IMR-90 (cell line): ENCODE measurements at regions not wholly inside any gene's neighbourhood (a gene's known extent, or its start where the extent isn't known, plus 50 kb on each side); places are given as distances from the start of the nearest gene placed in this dataset.

Experiments
- ATAC-seq: fragments of 200-7000 bp; cut with Tn5 transposase; 2 replicates; pipeline ENCODE4 v1.9.1; 2020; ENCODE audit warnings: low read depth, mild to moderate bottlenecking, moderate library complexity
- BruUV-seq: library from RNA; stranded (reverse); fragments of 400-500 nt; replicated peaks from 2 replicates; lab custom pipeline; 2021; lab: Mats Ljungman, UMichigan
- CTCF ChIA-PET: fragments of 300-600 bp; formaldehyde crosslinking; extraction: SDS; loops from one replicate; lab custom pipeline; 2021; ENCODE audit warnings: antibody characterized with exemption; lab: Yijun Ruan, JAX
- POLR2A ChIA-PET: fragments of 300-600 bp; sonication (Branson Sonifier 250); formaldehyde crosslinking; loops from one replicate; lab custom pipeline; 2022; ENCODE audit warnings: antibody characterized with exemption; ENCODE audit not compliant: unreplicated experiment; lab: Charles Lee
- DNase-seq: peaks from one replicate; pipeline ENCODE4 v3.0.0; 2013
- H2AFZ ChIP-seq: replicated peaks from 2 replicates; pipeline ENCODE3; 2013; ENCODE audit warnings: low read length, mild to moderate bottlenecking; ENCODE audit not compliant: poor library complexity
- H2AK5ac ChIP-seq: 2 replicates; pipeline ENCODE4 v1.6.1; 2013; ENCODE audit warnings: low read depth, low read length, inconsistent platforms
- H2AK9ac ChIP-seq: replicated peaks from 2 replicates; pipeline ENCODE3; 2013; ENCODE audit warnings: mild to moderate bottlenecking, low read depth, low read length, moderate library complexity; ENCODE audit not compliant: poor library complexity
- H2BK120ac ChIP-seq: 2 replicates; pipeline ENCODE4 v1.6.1; 2013; ENCODE audit warnings: low read depth, low read length, inconsistent platforms
- H2BK15ac ChIP-seq: 3 replicates; pipeline ENCODE4 v1.6.1; 2013; ENCODE audit warnings: low read depth, low read length, inconsistent platforms
- H2BK20ac ChIP-seq: 2 replicates; pipeline ENCODE4 v1.6.1; 2013; ENCODE audit warnings: low read depth, mild to moderate bottlenecking, inconsistent platforms, low read length, moderate library complexity
- H2BK5ac ChIP-seq: 2 replicates; pipeline ENCODE4 v1.6.1; 2013; ENCODE audit warnings: mild to moderate bottlenecking, low read depth, low read length, inconsistent platforms; ENCODE audit not compliant: poor library complexity, severe bottlenecking
- H3K14ac ChIP-seq: replicated peaks from 2 replicates; pipeline ENCODE4 v1.6.1; 2013; ENCODE audit warnings: low read depth, low read length, inconsistent platforms
- H3K18ac ChIP-seq: 2 replicates; pipeline ENCODE4 v1.6.1; 2013; ENCODE audit warnings: low read depth, low read length, control low read depth
- H3K23ac ChIP-seq: 2 replicates; pipeline ENCODE4 v1.6.1; 2013; ENCODE audit warnings: low read depth, low read length, inconsistent platforms
- H3K27ac ChIP-seq: 2 replicates; pipeline ENCODE4 v1.5.1; 2013; ENCODE audit warnings: mild to moderate bottlenecking, control low read depth, low read length; ENCODE audit not compliant: insufficient read depth
- H3K27me3 ChIP-seq: 2 replicates; pipeline ENCODE4 v1.6.1; 2013; ENCODE audit warnings: low read length; ENCODE audit not compliant: control insufficient read depth, insufficient read depth
- H3K36me3 ChIP-seq: 2 replicates; pipeline ENCODE4 v1.6.1; 2013; ENCODE audit warnings: low read length, mixed read lengths; ENCODE audit not compliant: control insufficient read depth, insufficient read depth
- H3K4ac ChIP-seq: 2 replicates; pipeline ENCODE4 v1.6.1; 2013; ENCODE audit warnings: low read depth, low read length, inconsistent platforms
- H3K4me1 ChIP-seq: 2 replicates; pipeline ENCODE4 v1.6.1; 2013; ENCODE audit warnings: low read length, mixed read lengths; ENCODE audit not compliant: control insufficient read depth, insufficient read depth
- H3K4me2 ChIP-seq: 2 replicates; pipeline ENCODE4 v1.6.1; 2013; ENCODE audit warnings: low read depth, mild to moderate bottlenecking, control low read depth, low read length, moderate library complexity
- H3K4me3 ChIP-seq: 2 replicates; pipeline ENCODE4 v1.5.1; 2013; ENCODE audit warnings: low read depth, mild to moderate bottlenecking, control low read depth, low read length, moderate library complexity; ENCODE audit not compliant: insufficient read depth
- H3K56ac ChIP-seq: 2 replicates; pipeline ENCODE4 v1.6.1; 2013; ENCODE audit warnings: low read length, inconsistent platforms; ENCODE audit not compliant: insufficient read depth; ENCODE audit errors: extremely low read depth
- H3K79me1 ChIP-seq, 2 experiments: 2 replicates each; pipeline ENCODE4 v1.6.1; 2013; ENCODE audit warnings: low read length in 2 of 2, inconsistent platforms in 1 of 2, low read depth in 1 of 2
- H3K9ac ChIP-seq: 2 replicates; pipeline ENCODE4 v1.6.1; 2013; ENCODE audit warnings: low read depth, low read length, control low read depth
- H3K9me1 ChIP-seq: 2 replicates; pipeline ENCODE4 v1.6.1; 2013; ENCODE audit warnings: low read length, inconsistent platforms; ENCODE audit not compliant: insufficient read depth
- H3K9me3 ChIP-seq: 2 replicates; pipeline ENCODE4 v1.6.1; 2013; ENCODE audit warnings: low read length; ENCODE audit not compliant: control insufficient read depth, insufficient read depth
- H4K20me1 ChIP-seq: 2 replicates; pipeline ENCODE4 v1.6.1; 2013; ENCODE audit warnings: low read length, inconsistent platforms; ENCODE audit not compliant: insufficient read depth
- H4K5ac ChIP-seq: 2 replicates; pipeline ENCODE4 v1.6.1; 2013; ENCODE audit warnings: mild to moderate bottlenecking, low read depth, low read length, control low read depth
- H4K8ac ChIP-seq, 2 experiments: 2 replicates each; pipeline ENCODE4 v1.6.1; 2013; ENCODE audit warnings: low read depth in 2 of 2, low read length in 2 of 2, control low read depth in 1 of 2, inconsistent platforms in 1 of 2
- H4K91ac ChIP-seq: 2 replicates; pipeline ENCODE4 v1.6.1; 2013; ENCODE audit warnings: low read depth, low read length, inconsistent platforms; ENCODE audit not compliant: insufficient read depth
- CEBPB ChIP-seq: IDR thresholded peaks from 2 replicates; pipeline ENCODE4 v1.6.1; 2012; ENCODE audit warnings: low read depth, low read length, improper control_type of control experiment
- CHD1 ChIP-seq: IDR thresholded peaks from 2 replicates; pipeline ENCODE4 v1.6.1; 2012; ENCODE audit warnings: low read depth, low read length, improper control_type of control experiment
- POLR2A ChIP-seq: IDR thresholded peaks from 2 replicates; pipeline ENCODE4 v1.6.1; 2012; ENCODE audit warnings: mild to moderate bottlenecking, low read depth, low read length
- RAD21 ChIP-seq: IDR thresholded peaks from 2 replicates; pipeline ENCODE4 v1.6.1; 2012; ENCODE audit warnings: low read length, improper control_type of control experiment
- WGBS, 2 experiments: methylation state at CpG; one replicate each; pipeline versions ENCODE4 v1.1.5 to v1.1.7; 2013; ENCODE audit warnings: missing lambda C conversion rate in 2 of 2; ENCODE audit not compliant: insufficient read length in 1 of 2; ENCODE audit errors: extremely low coverage in 2 of 2; 5-methylcytosine and 5-hydroxymethylcytosine counted together
- dilution Hi-C: fragments of 300-500 bp; cut with HindIII; formaldehyde crosslinking; loops from one replicate; pipeline ENCODE4 v1.14.3; 2018; ENCODE audit warnings: low sequenced_read_pairs; ENCODE audit not compliant: unreplicated experiment
- in situ Hi-C: fragments of 300-500 bp; cut with MboI; formaldehyde crosslinking; loops from 3 replicates; pipeline ENCODE4 v1.14.3; 2019; ENCODE audit warnings: low sequenced_read_pairs, inconsistent platforms, mixed read lengths
- intact Hi-C: fragments of 100-400 bp; cut with micrococcal nuclease; formaldehyde crosslinking; loops from 2 replicates; pipeline ENCODE4 v1.10.0; 2022
- TF ChIP-seq, protein P1 (sequence below): fragments of 150-350 bp; IDR thresholded peaks from 2 replicates; pipeline ENCODE4 v1.6.1; 2016; ENCODE audit warnings: low read depth, mild to moderate bottlenecking, low read length, moderate library complexity, borderline replicate concordance

DNA sequence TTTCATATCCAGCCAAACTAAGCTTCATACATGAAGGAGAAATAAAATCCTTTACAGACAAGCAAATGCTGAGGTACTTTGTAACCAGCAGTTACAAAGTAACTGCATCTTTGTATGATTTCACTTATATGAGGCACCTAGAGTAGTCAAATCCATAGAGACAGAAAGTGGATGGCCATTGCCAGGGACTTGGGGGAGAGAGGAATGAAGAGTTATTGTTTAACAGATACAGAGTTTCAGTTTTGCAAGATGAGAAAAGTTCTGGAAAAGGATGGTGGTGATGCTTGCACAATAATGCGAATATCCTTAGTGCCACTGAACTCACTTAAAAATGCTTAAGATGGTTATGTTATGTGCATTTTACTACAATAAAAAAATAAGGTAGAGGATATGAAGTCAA is 58.4 kb upstream of the VCX start:
- no TSS peak for BruUV-seq
- Histone ChIP-seq H3K23ac (no peak overlapping the region), H3K4ac (no peak overlapping the region), H2AK5ac (no peak overlapping the region), H3K14ac (no peak overlapping the region), H4K5ac (no peak overlapping the region), H2AK9ac (no peak overlapping the region), H2AFZ (no peak overlapping the region), H4K20me1 (no peaks in the 10 kb centered on the region), H3K9ac (no peak overlapping the region), H3K36me3 (no peaks in the 10 kb centered on the region), H2BK20ac (no peak overlapping the region), H3K56ac (no peak overlapping the region), H3K4me3 (no peak overlapping the region), H3K4me2 (no peak overlapping the region), H3K9me1 (no peaks in the 10 kb centered on the region), H3K79me1 (no peaks in the 10 kb centered on the region), H4K91ac (no peak overlapping the region), H4K8ac (no peak overlapping the region), H2BK5ac (no peak overlapping the region), H2BK15ac (no peak overlapping the region), H3K27ac (no peak overlapping the region), H3K4me1 (no peaks in the 10 kb centered on the region), H3K18ac (no peak overlapping the region), H3K9me3 (peaks cover 11% of the 10 kb centered on the region; the same call in 1 of the 2 replicates), H2BK120ac (no peak overlapping the region), H3K27me3 (no peaks in the 10 kb centered on the region)
- no peak for DNase-seq
- no CpG with 5 or more reads among the region's 1 CpG for WGBS, 2 experiments
- dilution Hi-C loops (no loop called here), in situ Hi-C loops (no loop called here), intact Hi-C loops (no loop called here)
- POLR2A ChIA-PET: no interaction called here
- CTCF ChIA-PET: no interaction called here
- TF ChIP-seq RAD21 (no peak), CEBPB (no peak), POLR2A (no peak), CHD1 (no peak)
- TF ChIP-seq, protein P1, sequence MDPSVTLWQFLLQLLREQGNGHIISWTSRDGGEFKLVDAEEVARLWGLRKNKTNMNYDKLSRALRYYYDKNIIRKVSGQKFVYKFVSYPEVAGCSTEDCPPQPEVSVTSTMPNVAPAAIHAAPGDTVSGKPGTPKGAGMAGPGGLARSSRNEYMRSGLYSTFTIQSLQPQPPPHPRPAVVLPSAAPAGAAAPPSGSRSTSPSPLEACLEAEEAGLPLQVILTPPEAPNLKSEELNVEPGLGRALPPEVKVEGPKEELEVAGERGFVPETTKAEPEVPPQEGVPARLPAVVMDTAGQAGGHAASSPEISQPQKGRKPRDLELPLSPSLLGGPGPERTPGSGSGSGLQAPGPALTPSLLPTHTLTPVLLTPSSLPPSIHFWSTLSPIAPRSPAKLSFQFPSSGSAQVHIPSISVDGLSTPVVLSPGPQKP: no peak
- ATAC-seq: no peak
